ENCODE measurements at regions not wholly inside any gene's neighbourhood (a gene's known extent, or its start where the extent isn't known, plus 50 kb on each side); places are given as distances from the start of the nearest gene placed in this dataset.

DNA sequence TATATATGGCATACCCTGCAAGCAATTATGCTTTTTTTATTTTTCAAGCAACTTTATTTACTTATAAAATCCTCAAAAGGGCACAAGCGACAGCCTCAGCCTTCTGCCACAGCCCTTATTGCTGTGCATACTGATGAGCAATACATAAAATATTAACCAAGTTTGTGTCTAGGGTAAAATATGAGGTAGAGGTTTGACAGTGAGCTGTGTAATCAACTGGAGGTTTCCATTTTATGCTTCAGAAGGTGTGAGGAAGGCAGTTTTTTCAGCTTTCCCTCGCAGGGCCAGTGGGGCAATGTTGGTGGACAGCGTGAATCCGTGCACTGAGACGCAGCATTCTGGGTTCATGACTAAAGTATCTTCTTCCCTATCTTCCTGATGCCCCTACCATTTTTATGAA is 310.4 kb downstream of the IRS2 start:
- Histone ChIP-seq H3K27me3 (no peaks in the 10 kb centered on the region), H3K36me3 (no peaks in the 10 kb centered on the region), H3K27ac (no peak overlapping the region), H3K4me1 (ENCODE audit: control insufficient read depth in 1 of 2, insufficient read depth in 1 of 2, low read depth in 1 of 2, low read length in 1 of 2) (no peaks in the 10 kb centered on the region), H3K4me3 (ENCODE audit: low read depth in 1 of 2, low read length in 1 of 2) (no peak overlapping the region), H3K9me3 (no peaks in the 10 kb centered on the region)
- TF ChIP-seq, protein P1, sequence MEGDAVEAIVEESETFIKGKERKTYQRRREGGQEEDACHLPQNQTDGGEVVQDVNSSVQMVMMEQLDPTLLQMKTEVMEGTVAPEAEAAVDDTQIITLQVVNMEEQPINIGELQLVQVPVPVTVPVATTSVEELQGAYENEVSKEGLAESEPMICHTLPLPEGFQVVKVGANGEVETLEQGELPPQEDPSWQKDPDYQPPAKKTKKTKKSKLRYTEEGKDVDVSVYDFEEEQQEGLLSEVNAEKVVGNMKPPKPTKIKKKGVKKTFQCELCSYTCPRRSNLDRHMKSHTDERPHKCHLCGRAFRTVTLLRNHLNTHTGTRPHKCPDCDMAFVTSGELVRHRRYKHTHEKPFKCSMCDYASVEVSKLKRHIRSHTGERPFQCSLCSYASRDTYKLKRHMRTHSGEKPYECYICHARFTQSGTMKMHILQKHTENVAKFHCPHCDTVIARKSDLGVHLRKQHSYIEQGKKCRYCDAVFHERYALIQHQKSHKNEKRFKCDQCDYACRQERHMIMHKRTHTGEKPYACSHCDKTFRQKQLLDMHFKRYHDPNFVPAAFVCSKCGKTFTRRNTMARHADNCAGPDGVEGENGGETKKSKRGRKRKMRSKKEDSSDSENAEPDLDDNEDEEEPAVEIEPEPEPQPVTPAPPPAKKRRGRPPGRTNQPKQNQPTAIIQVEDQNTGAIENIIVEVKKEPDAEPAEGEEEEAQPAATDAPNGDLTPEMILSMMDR (IDR thresholded peaks at IDR 0.05), result no peak

DNA sequence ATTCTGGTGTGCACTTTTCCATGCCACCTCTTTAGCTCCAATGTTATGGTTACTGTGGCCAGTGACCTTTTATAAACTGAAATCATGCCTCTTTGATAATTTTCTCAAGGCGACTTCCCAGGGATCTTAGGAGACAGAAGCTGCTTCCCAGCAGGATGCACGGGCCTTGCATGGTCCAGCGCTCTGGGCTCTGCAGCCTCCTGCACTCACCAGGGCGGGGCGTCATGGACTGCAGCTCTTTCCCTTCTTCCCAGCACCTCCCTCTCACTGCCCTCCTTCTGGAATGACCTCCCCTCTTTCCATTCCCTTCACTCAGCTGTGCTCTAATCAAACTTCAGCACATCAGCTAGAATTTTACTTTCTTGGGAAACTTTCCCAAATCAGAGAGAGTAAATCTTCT is 318.3 kb downstream of the IRS2 start:
- H3K9me3 ChIP-seq, result no peaks in the 10 kb centered on the region
- H3K27me3 ChIP-seq, result no peaks in the 10 kb centered on the region
- no peaks in the 10 kb centered on the region for H3K36me3 ChIP-seq
- TF ChIP-seq, protein P1 (IDR thresholded peaks at IDR 0.05), result no peak
- no peaks in the 10 kb centered on the region for H3K4me1 ChIP-seq (ENCODE audit: control insufficient read depth in 1 of 2, insufficient read depth in 1 of 2, low read depth in 1 of 2, low read length in 1 of 2)
- H3K27ac ChIP-seq, result no peak overlapping the region
- H3K4me3 ChIP-seq (ENCODE audit: low read depth in 1 of 2, low read length in 1 of 2), result no peak overlapping the region

DNA sequence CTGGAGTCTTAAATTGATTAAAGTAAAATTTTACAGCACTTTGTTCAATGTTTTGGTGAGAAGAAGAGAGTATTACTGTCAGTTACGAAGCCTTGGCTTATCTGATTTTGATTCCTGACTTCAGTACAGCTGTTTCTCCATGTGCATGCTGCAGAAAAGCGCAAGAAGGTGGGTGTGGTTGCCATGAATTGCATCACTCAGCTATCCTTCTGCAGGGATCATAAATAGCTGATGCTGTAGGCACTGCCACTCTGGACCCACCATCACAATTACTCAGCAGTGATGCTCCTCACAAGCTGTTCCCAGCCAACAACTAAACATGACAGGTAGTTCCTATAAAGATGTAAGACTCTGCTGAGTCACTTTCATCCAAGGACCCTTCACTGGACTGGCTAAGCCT is 321.2 kb downstream of the IRS2 start:
- Histone ChIP-seq H3K4me1 (ENCODE audit: control insufficient read depth in 1 of 2, insufficient read depth in 1 of 2, low read depth in 1 of 2, low read length in 1 of 2) (no peaks in the 10 kb centered on the region), H3K27me3 (no peaks in the 10 kb centered on the region), H3K27ac (no peak overlapping the region), H3K4me3 (ENCODE audit: low read depth in 1 of 2, low read length in 1 of 2) (no peak overlapping the region), H3K9me3 (no peaks in the 10 kb centered on the region), H3K36me3 (no peaks in the 10 kb centered on the region)
- TF ChIP-seq, protein P1 (IDR thresholded peaks at IDR 0.05), result no peak

DNA sequence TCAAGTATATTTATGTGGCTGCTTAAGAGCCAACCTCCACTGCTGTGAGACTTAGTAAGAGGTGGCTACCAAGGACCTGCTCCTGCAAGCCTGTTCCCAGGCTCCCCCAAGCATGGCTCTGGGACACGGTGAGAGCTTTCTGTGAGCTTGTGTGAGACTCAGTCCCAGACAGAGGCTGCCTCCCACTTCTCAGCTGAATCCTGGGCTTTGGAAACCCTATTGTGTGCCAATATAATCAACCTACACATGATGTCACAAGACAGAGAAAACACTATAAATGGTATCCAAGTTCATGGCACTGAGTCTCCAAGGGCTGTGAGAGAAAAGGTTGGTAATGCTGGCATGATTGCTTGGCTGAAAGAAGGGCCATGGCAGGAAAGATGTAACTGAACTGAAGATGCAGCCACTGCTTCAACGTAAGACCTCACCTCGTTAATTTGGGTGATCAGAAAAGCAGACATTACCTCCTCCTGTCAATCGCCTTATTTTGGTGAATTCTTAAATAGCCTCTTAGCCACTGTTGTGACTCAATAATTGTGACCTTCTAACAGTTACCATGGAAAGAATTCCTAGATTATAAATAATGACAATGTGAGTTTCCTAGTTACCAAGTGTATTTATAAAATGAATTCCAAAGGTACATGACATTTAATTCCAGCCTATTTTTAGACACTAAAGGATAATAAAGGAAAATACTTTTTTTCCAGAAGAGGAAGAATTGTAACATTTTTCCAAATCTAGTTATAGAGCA is 332.0 kb downstream of the IRS2 start:
- TF ChIP-seq, protein P1 (IDR thresholded peaks at IDR 0.05), result no peak
- no peaks in the 10 kb centered on the region for H3K36me3 ChIP-seq
- no peak overlapping the region for H3K4me3 ChIP-seq (ENCODE audit: low read depth in 1 of 2, low read length in 1 of 2)
- no peaks in the 10 kb centered on the region for H3K9me3 ChIP-seq
- H3K27me3 ChIP-seq, result no peaks in the 10 kb centered on the region
- no peak overlapping the region for H3K27ac ChIP-seq
- no peaks in the 10 kb centered on the region for H3K4me1 ChIP-seq (ENCODE audit: control insufficient read depth in 1 of 2, insufficient read depth in 1 of 2, low read depth in 1 of 2, low read length in 1 of 2)

DNA sequence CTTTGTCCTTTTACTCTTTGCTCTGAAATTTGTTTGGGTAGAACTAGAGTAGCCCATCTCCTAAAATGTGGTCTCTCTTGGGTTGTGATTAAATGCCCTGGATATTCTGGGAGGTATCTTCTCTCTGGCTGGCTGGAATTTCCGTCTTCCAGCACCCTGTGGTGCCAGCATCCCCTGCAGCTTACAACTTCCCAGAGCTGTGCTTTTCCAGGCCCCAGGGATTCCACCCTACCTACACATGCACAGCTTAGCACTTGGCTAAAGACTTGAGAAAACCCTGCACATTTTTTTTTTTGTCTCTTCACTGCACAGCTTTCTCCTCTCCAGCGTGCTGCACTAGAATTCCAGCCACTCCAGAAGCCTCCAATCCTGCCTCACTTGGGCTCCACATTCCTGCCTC is 334.7 kb downstream of the IRS2 start:
- no peak overlapping the region for H3K4me3 ChIP-seq (ENCODE audit: low read depth in 1 of 2, low read length in 1 of 2)
- TF ChIP-seq, protein P1 (IDR thresholded peaks at IDR 0.05), result no peak
- H3K4me1 ChIP-seq (ENCODE audit: control insufficient read depth in 1 of 2, insufficient read depth in 1 of 2, low read depth in 1 of 2, low read length in 1 of 2), result no peaks in the 10 kb centered on the region
- H3K27me3 ChIP-seq, result no peaks in the 10 kb centered on the region
- H3K36me3 ChIP-seq, result no peaks in the 10 kb centered on the region
- no peaks in the 10 kb centered on the region for H3K9me3 ChIP-seq
- H3K27ac ChIP-seq, result no peak overlapping the region

Measured in neutrophil (primary cell).